ENCODE measurements at regions not wholly inside any gene's neighbourhood (a gene's known extent, or its start where the extent isn't known, plus 50 kb on each side); places are given as distances from the start of the nearest gene placed in this dataset.

DNA sequence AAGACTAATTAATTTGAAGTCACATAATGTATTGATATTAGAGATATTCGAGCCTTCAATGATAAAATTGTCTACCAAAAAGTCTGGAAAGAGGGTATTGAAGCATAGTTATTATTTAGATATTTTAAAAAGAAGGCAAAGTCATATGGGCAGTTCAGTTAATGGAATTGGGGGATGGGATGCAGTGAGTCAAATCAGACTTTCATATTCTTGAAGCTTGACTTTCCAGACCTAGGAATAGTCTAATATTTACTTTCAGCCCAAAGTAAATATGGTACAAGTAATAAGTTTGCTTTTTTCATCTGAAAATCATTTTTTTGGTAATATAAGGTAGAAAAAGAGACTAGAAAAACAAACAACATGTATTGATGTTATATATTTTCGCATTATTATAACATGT lies 2017.8 kb downstream of the C4orf33 start:
- Histone ChIP-seq H3K4me2 (no peak overlapping the region), H3K4me1 (no peaks in the 10 kb centered on the region), H3K9me3 (no peaks in the 10 kb centered on the region), H3K4me3 (no peak overlapping the region), H3K27ac (no peak overlapping the region)
- ChIA-PET POLR2A (no interaction called here), CTCF (no interaction called here)
- TF ChIP-seq CBX2 (IDR thresholded peaks at IDR 0.05; ENCODE audit: borderline replicate concordance, low read depth) (no peak), CEBPB (IDR thresholded peaks at IDR 0.05) (no peak), HOXA7 (CRISPR knock-in tag; IDR thresholded peaks at IDR 0.05) (no peak), CBX8 (IDR thresholded peaks at IDR 0.05) (no peak)
- TF ChIP-seq, protein P1, sequence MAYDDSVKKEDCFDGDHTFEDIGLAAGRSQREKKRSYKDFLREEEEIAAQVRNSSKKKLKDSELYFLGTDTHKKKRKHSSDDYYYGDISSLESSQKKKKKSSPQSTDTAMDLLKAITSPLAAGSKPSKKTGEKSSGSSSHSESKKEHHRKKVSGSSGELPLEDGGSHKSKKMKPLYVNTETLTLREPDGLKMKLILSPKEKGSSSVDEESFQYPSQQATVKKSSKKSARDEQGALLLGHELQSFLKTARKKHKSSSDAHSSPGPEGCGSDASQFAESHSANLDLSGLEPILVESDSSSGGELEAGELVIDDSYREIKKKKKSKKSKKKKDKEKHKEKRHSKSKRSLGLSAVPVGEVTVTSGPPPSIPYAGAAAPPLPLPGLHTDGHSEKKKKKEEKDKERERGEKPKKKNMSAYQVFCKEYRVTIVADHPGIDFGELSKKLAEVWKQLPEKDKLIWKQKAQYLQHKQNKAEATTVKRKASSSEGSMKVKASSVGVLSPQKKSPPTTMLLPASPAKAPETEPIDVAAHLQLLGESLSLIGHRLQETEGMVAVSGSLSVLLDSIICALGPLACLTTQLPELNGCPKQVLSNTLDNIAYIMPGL (CRISPR knock-in tag; IDR thresholded peaks at IDR 0.05; ENCODE audit: borderline replicate concordance): no peak
- TF ChIP-seq, protein P2, sequence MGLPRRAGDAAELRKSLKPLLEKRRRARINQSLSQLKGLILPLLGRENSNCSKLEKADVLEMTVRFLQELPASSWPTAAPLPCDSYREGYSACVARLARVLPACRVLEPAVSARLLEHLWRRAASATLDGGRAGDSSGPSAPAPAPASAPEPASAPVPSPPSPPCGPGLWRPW (IDR thresholded peaks at IDR 0.05): no peak
- ATAC-seq (no peak), DNase-seq (ENCODE audit: low read depth in 1 of 2, low spot score in 1 of 2) (no peak), FAIRE-seq (no peak)
- 15% methylated on average over 2 of the region's 2 CpGs for WGBS (ENCODE audit: missing lambda C conversion rate)

DNA sequence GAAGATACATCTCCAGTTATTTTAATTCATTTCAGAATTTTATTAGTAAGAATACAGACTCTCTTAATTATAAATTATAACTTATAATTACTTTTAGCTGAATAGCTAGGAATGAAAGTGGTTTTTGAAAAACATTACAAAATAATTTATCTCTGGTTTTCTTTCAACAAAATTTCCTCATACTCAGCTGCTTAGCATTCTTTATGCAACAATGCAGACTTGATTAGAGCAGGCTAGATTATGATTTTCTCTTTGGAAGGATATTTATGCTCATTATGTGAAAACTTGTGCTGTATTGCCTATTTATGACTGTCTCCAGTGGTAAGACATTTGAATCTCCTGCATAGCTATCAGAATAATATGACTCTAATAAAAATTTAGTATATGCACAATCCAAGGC lies 2023.7 kb downstream of the C4orf33 start:
- CTCF ChIA-PET: no interaction called here
- POLR2A ChIA-PET: no interaction called here
- no peak for FAIRE-seq
- Histone ChIP-seq H3K4me3 (no peak overlapping the region), H3K4me1 (no peaks in the 10 kb centered on the region), H3K9me3 (no peaks in the 10 kb centered on the region), H3K4me2 (no peak overlapping the region), H3K27ac (no peak overlapping the region)
- DNase-seq (ENCODE audit: low read depth in 1 of 2, low spot score in 1 of 2): no peak
- no peak for ATAC-seq
- TF ChIP-seq JUNB (IDR thresholded peaks at IDR 0.05) (no peak), NFE2L2 (conservative IDR thresholded peaks at IDR 0.05; ENCODE audit: low read length) (no peak), HOXB5 (CRISPR knock-in tag; IDR thresholded peaks at IDR 0.05) (no peak), JUN (IDR thresholded peaks at IDR 0.05) (no peak), FOSL2 (IDR thresholded peaks at IDR 0.05) (no peak), FOSL2 (CRISPR knock-in tag; IDR thresholded peaks at IDR 0.05) (no peak), BHLHE40 (IDR thresholded peaks at IDR 0.05; ENCODE audit: low read depth, low read length) (no peak), RAD21 (conservative IDR thresholded peaks at IDR 0.05 in 1 of 2, IDR thresholded peaks at IDR 0.05 in 1 of 2) (no peak), CHD4 (IDR thresholded peaks at IDR 0.05; ENCODE audit: borderline replicate concordance) (no peak), POLR2AphosphoS2 (conservative IDR thresholded peaks at IDR 0.05; ENCODE audit: low read length) (no peak), PHF8 (IDR thresholded peaks at IDR 0.05; ENCODE audit: borderline replicate concordance, low read depth) (no peak)

DNA sequence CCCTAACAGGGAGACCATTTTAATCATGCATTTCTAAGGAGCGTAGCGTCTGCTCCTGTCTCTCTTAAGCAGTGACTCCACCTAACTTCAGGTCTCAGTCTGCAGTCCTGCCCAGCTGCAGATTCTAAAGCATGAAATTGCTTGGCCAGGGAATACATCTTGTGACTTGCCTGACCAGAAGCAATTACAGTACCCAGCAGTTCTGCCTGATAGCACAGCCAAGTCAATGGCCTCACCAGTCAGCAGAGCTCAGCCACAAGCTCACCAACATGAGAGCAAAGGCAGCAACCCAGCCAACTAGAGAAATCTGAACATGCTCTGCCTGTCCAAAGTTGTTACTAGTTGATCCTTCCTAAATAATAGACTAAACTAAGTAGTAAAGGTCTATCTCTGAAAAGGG lies 2011.9 kb upstream of the PCDH10 start:
- H3K4me2 ChIP-seq: no peak overlapping the region
- ATAC-seq (no peak), FAIRE-seq (no peak), DNase-seq (ENCODE audit: low read depth in 1 of 2, low spot score in 1 of 2) (no peak)
- ChIA-PET CTCF (no interaction called here), POLR2A (no interaction called here)
- H3K27ac ChIP-seq: no peak overlapping the region
- H3K9me3 ChIP-seq: no peaks in the 10 kb centered on the region
- no peak overlapping the region for H3K4me3 ChIP-seq
- TF ChIP-seq PHF8 (IDR thresholded peaks at IDR 0.05; ENCODE audit: borderline replicate concordance, low read depth): no peak
- TF ChIP-seq FOSL2 (IDR thresholded peaks at IDR 0.05): no peak
- TF ChIP-seq FOSL2 (CRISPR knock-in tag; IDR thresholded peaks at IDR 0.05): no peak
- TF ChIP-seq, protein P3, sequence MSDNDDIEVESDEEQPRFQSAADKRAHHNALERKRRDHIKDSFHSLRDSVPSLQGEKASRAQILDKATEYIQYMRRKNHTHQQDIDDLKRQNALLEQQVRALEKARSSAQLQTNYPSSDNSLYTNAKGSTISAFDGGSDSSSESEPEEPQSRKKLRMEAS (IDR thresholded peaks at IDR 0.05): no peak
- TF ChIP-seq HDAC2 (IDR thresholded peaks at IDR 0.05): no peak
- TF ChIP-seq NPAS2 (CRISPR knock-in tag; IDR thresholded peaks at IDR 0.05; ENCODE audit: borderline replicate concordance): no peak
- no peak for TF ChIP-seq ZFP36 (IDR thresholded peaks at IDR 0.05; ENCODE audit: borderline replicate concordance, partially characterized antibody)
- TF ChIP-seq ZSCAN20 (CRISPR knock-in tag; IDR thresholded peaks at IDR 0.05): no peak
- no peak for TF ChIP-seq TFCP2L1 (CRISPR knock-in tag; IDR thresholded peaks at IDR 0.05)
- WGBS (ENCODE audit: missing lambda C conversion rate): 30% methylated on average over 2 of the region's 2 CpGs
- no peaks in the 10 kb centered on the region for H3K4me1 ChIP-seq

All from A549 (cell line).